Testis (tissue), 2 donors: ENCODE measurements at regions not wholly inside any gene's neighbourhood (a gene's known extent, or its start where the extent isn't known, plus 50 kb on each side); places are given as distances from the start of the nearest gene placed in this dataset.

Experiments used
- DNase-seq: peaks from one replicate; pipeline ENCODE4 v3.0.0-alpha.2; 2019
- H3K27ac ChIP-seq, 2 donors: fragments of 200-600 bp; sonication (generic); one replicate each; pipeline ENCODE4 v1.5.1; 2019
- H3K27me3 ChIP-seq: fragments of 200-600 bp; sonication (generic); one replicate; pipeline ENCODE4 v1.5.1; 2019
- H3K36me3 ChIP-seq: fragments of 200-600 bp; sonication (generic); one replicate; pipeline ENCODE4 v1.5.1; 2017; ENCODE audit warnings: low read depth; ENCODE audit errors: missing control alignments
- H3K4me1 ChIP-seq: fragments of 200-600 bp; sonication (generic); one replicate; pipeline ENCODE4 v1.5.1; 2019
- H3K4me3 ChIP-seq, 2 donors: fragments of 200-600 bp; sonication (generic); one replicate each; pipeline ENCODE4 v1.5.1; 2017 to 2019
- H3K9me3 ChIP-seq: fragments of 200-600 bp; sonication (generic); one replicate; pipeline ENCODE4 v1.5.1; 2017
- CTCF ChIP-seq, 3 experiments: fragments of 450-650 bp in 2 of 3; fragments of 200-600 bp in 1 of 3; sonication (generic) in 1 of 3; IDR thresholded peaks; one replicate each; pipeline ENCODE4 v1.5.1; 2016 to 2019; ENCODE audit warnings: antibody characterized with exemption in 3 of 3, mild to moderate bottlenecking in 2 of 3, moderate library complexity in 1 of 3
- POLR2A ChIP-seq: fragments of 450-650 bp; IDR thresholded peaks from one replicate; pipeline ENCODE4 v1.6.1; 2017; ENCODE audit warnings: antibody characterized with exemption, mild to moderate bottlenecking, moderate library complexity
- WGBS, 2 donors: methylation state at CpG; one replicate each; pipeline ENCODE4 v1.1.5; 2018; 5-methylcytosine and 5-hydroxymethylcytosine counted together
- intact Hi-C: fragments of 100-400 bp; cut with DNase I; formaldehyde crosslinking; loops from one replicate; pipeline ENCODE4 v1.15.1; 2023; ENCODE audit warnings: low total_unique reads

GRCh38 chr22:47457021-47457420 is 694.6 kb downstream of the TBC1D22A start:
- no peak overlapping the region for H3K4me3 ChIP-seq
- H3K36me3 ChIP-seq: no peaks in the 10 kb centered on the region
- WGBS, 2 donors: 91 to 94% methylated on average over 10 to 14 of the region's 14 CpGs
- H3K4me1 ChIP-seq: no peaks in the 10 kb centered on the region
- no peak for TF ChIP-seq POLR2A
- TF ChIP-seq CTCF (IDR thresholded peaks at IDR 0.05): no peak
- H3K27me3 ChIP-seq: no peaks in the 10 kb centered on the region
- no peak overlapping the region for H3K27ac ChIP-seq
- intact Hi-C loops: no loop called here
- no peak for DNase-seq
- no peaks in the 10 kb centered on the region for H3K9me3 ChIP-seq

- intact Hi-C loops: no loop called here
- H3K27me3 ChIP-seq: no peaks in the 10 kb centered on the region
- H3K27ac ChIP-seq: no peak overlapping the region
- no peak for TF ChIP-seq CTCF (IDR thresholded peaks at IDR 0.05)
- no peak for TF ChIP-seq POLR2A
- no peaks in the 10 kb centered on the region for H3K36me3 ChIP-seq
- WGBS, 2 donors: 87 to 96% methylated on average over 11 of the region's 11 CpGs
- no peak for DNase-seq
- H3K9me3 ChIP-seq: no peaks in the 10 kb centered on the region
- H3K4me3 ChIP-seq: no peak overlapping the region
- H3K4me1 ChIP-seq: no peaks in the 10 kb centered on the region
Measured at GRCh38 chr22:47456031-47456430, 693.6 kb downstream of the TBC1D22A start.

- TF ChIP-seq POLR2A (no peak), CTCF (IDR thresholded peaks at IDR 0.05) (no peak)
- intact Hi-C loops: no loop called here
- Histone ChIP-seq H3K27me3 (no peaks in the 10 kb centered on the region), H3K27ac (no peak overlapping the region), H3K4me3 (no peak overlapping the region), H3K9me3 (no peaks in the 10 kb centered on the region), H3K4me1 (no peaks in the 10 kb centered on the region), H3K36me3 (no peaks in the 10 kb centered on the region)
- no peak for DNase-seq
- WGBS, 2 donors: 87 to 95% methylated on average over 6 of the region's 6 CpGs
Measured at GRCh38 chr22:47453049-47453448, 690.6 kb downstream of the TBC1D22A start.

- H3K9me3 ChIP-seq: no peaks in the 10 kb centered on the region
- TF ChIP-seq POLR2A (no peak), CTCF (IDR thresholded peaks at IDR 0.05) (peak in 2 of 3 experiments; percentile 25 to 44)
- WGBS, 2 donors: 89 to 100% methylated on average over 1 to 2 of the region's 2 CpGs
- no peak for DNase-seq
- H3K36me3 ChIP-seq: no peaks in the 10 kb centered on the region
- no peak overlapping the region for H3K27ac ChIP-seq
- H3K4me1 ChIP-seq: no peaks in the 10 kb centered on the region
- intact Hi-C loops: no loop called here
- no peak overlapping the region for H3K4me3 ChIP-seq
- no peaks in the 10 kb centered on the region for H3K27me3 ChIP-seq
Measured at GRCh38 chr22:47452184-47452583, 689.7 kb downstream of the TBC1D22A start.

- Histone ChIP-seq H3K36me3 (no peaks in the 10 kb centered on the region), H3K4me1 (no peaks in the 10 kb centered on the region), H3K4me3 (no peak overlapping the region), H3K27me3 (no peaks in the 10 kb centered on the region), H3K9me3 (no peaks in the 10 kb centered on the region), H3K27ac (no peak overlapping the region)
- no peak for DNase-seq
- WGBS, 2 donors: 77 to 83% methylated on average over 8 to 9 of the region's 9 CpGs
- intact Hi-C loops: no loop called here
- TF ChIP-seq CTCF (IDR thresholded peaks at IDR 0.05) (no peak), POLR2A (no peak)
Measured at GRCh38 chr22:47450876-47451475, 688.5 kb downstream of the TBC1D22A start.
